Heart right ventricle (tissue), 16 donors: ENCODE measurements at regions not wholly inside any gene's neighbourhood (a gene's known extent, or its start where the extent isn't known, plus 50 kb on each side); places are given as distances from the start of the nearest gene placed in this dataset.

Experiments used
- ATAC-seq, 8 donors: fragments of 200-7000 bp; cut with Tn5 transposase; one replicate each; pipeline ENCODE4 v1.9.1; 2020; ENCODE audit warnings: mild to moderate bottlenecking in 8 of 8, moderate library complexity in 8 of 8, moderate number of reproducible peaks in 1 of 8
- DNase-seq, 2 donors: peaks; one replicate each; pipeline ENCODE4 v3.0.0-alpha.2; 2020
- H3K27ac ChIP-seq, 10 donors: fragments of 200-600 bp; sonication (generic) in 2 of 10; one replicate each; pipeline versions ENCODE4 v1.5.0 to v1.8.0; 2020 to 2022; ENCODE audit warnings: mild to moderate bottlenecking in 3 of 10
- H3K27me3 ChIP-seq, 7 donors: fragments of 200-600 bp; one replicate each; pipeline ENCODE4 v1.8.0; 2021 to 2022; ENCODE audit warnings: mild to moderate bottlenecking in 2 of 7
- H3K36me3 ChIP-seq, 9 donors: fragments of 200-600 bp; sonication (generic) in 1 of 9; one replicate each; pipeline versions ENCODE4 v1.5.0 to v1.8.0; 2020 to 2022; ENCODE audit warnings: mild to moderate bottlenecking in 2 of 9
- H3K4me1 ChIP-seq, 9 donors: fragments of 200-600 bp; sonication (generic) in 1 of 9; one replicate each; pipeline versions ENCODE4 v1.5.0 to v1.8.0; 2020 to 2022; ENCODE audit warnings: mild to moderate bottlenecking in 4 of 9
- H3K4me3 ChIP-seq, 10 donors: fragments of 200-600 bp; sonication (generic) in 2 of 10; one replicate each; pipeline versions ENCODE4 v1.5.0 to v1.8.0; 2020 to 2022; ENCODE audit warnings: mild to moderate bottlenecking in 7 of 10, moderate library complexity in 2 of 10
- H3K9me3 ChIP-seq, 11 donors: fragments of 200-600 bp in 10 of 11; sonication (generic) in 2 of 11; one replicate each; pipeline versions ENCODE4 v1.5.0 to v1.8.0; 2013 to 2022; ENCODE audit warnings: mild to moderate bottlenecking in 2 of 11, control low read depth in 1 of 11, moderate library complexity in 1 of 11
- CTCF ChIP-seq, 9 donors: fragments of 200-600 bp; sonication (generic) in 2 of 9; IDR thresholded peaks; one replicate each; pipeline versions ENCODE4 v1.5.0 to v1.8.0; 2021 to 2022; ENCODE audit warnings: antibody characterized with exemption in 9 of 9, mild to moderate bottlenecking in 5 of 9, moderate library complexity in 1 of 9
- WGBS, 2 donors: extraction: QIAGEN DNeasy Blood & Tissue Kit; methylation state at CpG; one replicate each; pipeline ENCODE4 v1.1.7; 2013; ENCODE audit warnings: inconsistent platforms in 1 of 2; 5-methylcytosine and 5-hydroxymethylcytosine counted together
- intact Hi-C, 10 donors: fragments of 100-400 bp; cut with DNase I; formaldehyde crosslinking; loops; one replicate each; pipeline versions ENCODE4 v1.11.1 to v1.14.2; 2022
- donor health status: Arrhythmogenic right ventricular cardiomyopathy.
- donor health status: ischemic (EF 13 %, LVEDD 7.1; RV severe dilation, severe dysfunction).
- donor health status: healthy with polysubstance abuse.
- donor health status: DM: no; HTN: yes; CAD: no.
- donor health status: DM: no; HTN: no; CAD: no.
- donor health status: ischemic (EF 25% LVEDD 6.9; RV normal size, moderate dysfunction).
- donor health status: ischemic (EF 25% LVEDD 5.7; RV mildly dilated, moderate dysfunction).
- donor health status: healthy.
- donor health status: DM: yes; HTN: yes; CAD: no.
- donor health status: Ischemic cardiomyopathy.
- donor health status: ischemic (EF 35%, LVEDD 5.7; RV mildly dilated, moderate dysfunction).
- donor health status: nonischemic (EF 11% LVEDD 7.7; RV severe dilation, severe dysfunction).
- donor health status: DM: yes; HTN: yes; CAD: no.
- donor health status: PGD.
- donor health status: ischemic (EF 29% LVEDD 5.4; RV normal size, mild dysfunction).
- donor health status: nonischemic (EF 23%, LVEDD 6.1; RV moderate dilation, normal function).

GRCh38 chr12:42985506-42985905 is 396.0 kb upstream of the PRICKLE1 start:
- Histone ChIP-seq H3K36me3 (no peaks in the 10 kb centered on the region), H3K27me3 (no peaks in the 10 kb centered on the region), H3K9me3 (peaks cover 0 to 8% (median 0%) of the 10 kb centered on the region in 11 donors), H3K4me3 (no peak overlapping the region), H3K4me1 (peaks cover 0 to 7% (median 0%) of the 10 kb centered on the region in 9 donors), H3K27ac (no peak overlapping the region)
- intact Hi-C loops = no loop called here
- 19 to 33% methylated on average over 1 of the region's 1 CpG for WGBS, 2 donors
- peak in 1 of 2 donors; percentile 20 for DNase-seq
- ATAC-seq = peak in 5 of 8 donors; percentile 34 to 73 (median 68)
- no peak for TF ChIP-seq CTCF (IDR thresholded peaks at IDR 0.05)

- Histone ChIP-seq H3K4me3 (no peak overlapping the region), H3K27me3 (no peaks in the 10 kb centered on the region), H3K9me3 (peaks cover 0 to 8% (median 0%) of the 10 kb centered on the region in 11 donors), H3K36me3 (no peaks in the 10 kb centered on the region), H3K4me1 (peaks cover 0 to 7% (median 0%) of the 10 kb centered on the region in 9 donors), H3K27ac (no peak overlapping the region)
- TF ChIP-seq CTCF (IDR thresholded peaks at IDR 0.05) = no peak
- intact Hi-C loops = no loop called here
- ATAC-seq (no peak), DNase-seq (no peak)
- 75 to 76% methylated on average over 4 of the region's 4 CpGs for WGBS, 2 donors
Measured at GRCh38 chr12:42982828-42983227, 393.3 kb upstream of the PRICKLE1 start.

- no peak for DNase-seq
- intact Hi-C loops = no loop called here
- TF ChIP-seq CTCF (IDR thresholded peaks at IDR 0.05) = no peak
- peaks cover 0 to 14% (median 4%) of the 10 kb centered on the region in 9 donors for H3K4me1 ChIP-seq
- WGBS, 2 donors = 82 to 88% methylated on average over 3 of the region's 3 CpGs
- no peak for ATAC-seq
- no peak overlapping the region for H3K4me3 ChIP-seq
- no peaks in the 10 kb centered on the region for H3K36me3 ChIP-seq
- no peaks in the 10 kb centered on the region for H3K27me3 ChIP-seq
- peaks cover 0 to 5% (median 0%) of the 10 kb centered on the region in 11 donors for H3K9me3 ChIP-seq
- H3K27ac ChIP-seq = no peak overlapping the region
Measured at GRCh38 chr12:42981379-42981778, 391.8 kb upstream of the PRICKLE1 start.

- no peak for TF ChIP-seq CTCF (IDR thresholded peaks at IDR 0.05)
- H3K9me3 ChIP-seq = peaks cover 0 to 5% (median 0%) of the 10 kb centered on the region in 11 donors
- WGBS, 2 donors = 91 to 93% methylated on average over 5 of the region's 5 CpGs
- DNase-seq = no peak
- H3K36me3 ChIP-seq = no peaks in the 10 kb centered on the region
- peaks cover 0 to 23% (median 5%) of the 10 kb centered on the region in 9 donors for H3K4me1 ChIP-seq
- intact Hi-C loops = no loop called here
- H3K27me3 ChIP-seq = no peaks in the 10 kb centered on the region
- no peak for ATAC-seq
- H3K27ac ChIP-seq = no peak overlapping the region
- no peak overlapping the region for H3K4me3 ChIP-seq
Measured at GRCh38 chr12:42980441-42980840, 390.9 kb upstream of the PRICKLE1 start.
